ENCODE measurements at regions not wholly inside any gene's neighbourhood (a gene's known extent, or its start where the extent isn't known, plus 50 kb on each side); places are given as distances from the start of the nearest gene placed in this dataset.

GRCh38 chr18:41829647-41830516, 125.2 kb upstream of the PIK3C3 start:
- no peak for DNase-seq (ENCODE audit: low spot score)

GRCh38 chr18:41828137-41828536, 126.9 kb upstream of the PIK3C3 start:
- DNase-seq (ENCODE audit: low spot score): no peak

GRCh38 chr18:41820784-41821183, 134.2 kb upstream of the PIK3C3 start:
- DNase-seq (ENCODE audit: low spot score): no peak

- no peak for DNase-seq (ENCODE audit: low spot score)
These were observed 136.4 kb upstream of the PIK3C3 start for GRCh38 chr18:41818381-41819355.

- DNase-seq (ENCODE audit: low spot score): no peak
These were observed 140.4 kb upstream of the PIK3C3 start for GRCh38 chr18:41814651-41815050.

GRCh38 chr18:41809652-41810051, 145.4 kb upstream of the PIK3C3 start:
- DNase-seq (ENCODE audit: low spot score): no peak

GRCh38 chr18:41805341-41805740, 149.7 kb upstream of the PIK3C3 start:
- DNase-seq (ENCODE audit: low spot score): no peak

GRCh38 chr18:41798879-41799278, 156.2 kb upstream of the PIK3C3 start:
- DNase-seq (ENCODE audit: low spot score): no peak

- DNase-seq (ENCODE audit: low spot score): no peak
These were observed 164.3 kb upstream of the PIK3C3 start for GRCh38 chr18:41790687-41791086.

GRCh38 chr18:41789001-41789400, 166.0 kb upstream of the PIK3C3 start:
- no peak for DNase-seq (ENCODE audit: low spot score)

- DNase-seq (ENCODE audit: low spot score): no peak
These were observed 171.2 kb upstream of the PIK3C3 start for GRCh38 chr18:41783879-41784278.

GRCh38 chr18:41783065-41783818, 171.8 kb upstream of the PIK3C3 start:
- no peak for DNase-seq (ENCODE audit: low spot score)

GRCh38 chr18:41771973-41772372, 183.1 kb upstream of the PIK3C3 start:
- DNase-seq (ENCODE audit: low spot score): no peak

GRCh38 chr18:41769265-41769664, 185.8 kb upstream of the PIK3C3 start:
- DNase-seq (ENCODE audit: low spot score): no peak

- DNase-seq (ENCODE audit: low spot score): no peak
These were observed 186.6 kb upstream of the PIK3C3 start for GRCh38 chr18:41768467-41768866.

- no peak for DNase-seq (ENCODE audit: low spot score)
These were observed 187.1 kb upstream of the PIK3C3 start for GRCh38 chr18:41767960-41768359.

GRCh38 chr18:41765460-41765859, 189.6 kb upstream of the PIK3C3 start:
- DNase-seq (ENCODE audit: low spot score): no peak

- no peak for DNase-seq (ENCODE audit: low spot score)
These were observed 191.7 kb upstream of the PIK3C3 start for GRCh38 chr18:41763361-41763760.

- DNase-seq (ENCODE audit: low spot score): peak; percentile 80
These were observed 193.6 kb upstream of the PIK3C3 start for GRCh38 chr18:41761333-41762018.

GRCh38 chr18:41758534-41758933, 196.5 kb upstream of the PIK3C3 start:
- no peak for DNase-seq (ENCODE audit: low spot score)

- DNase-seq (ENCODE audit: low spot score): no peak
These were observed 198.9 kb upstream of the PIK3C3 start for GRCh38 chr18:41756141-41756540.
